ENCODE measurements at regions not wholly inside any gene's neighbourhood (a gene's known extent, or its start where the extent isn't known, plus 50 kb on each side); places are given as distances from the start of the nearest gene placed in this dataset.

DNA sequence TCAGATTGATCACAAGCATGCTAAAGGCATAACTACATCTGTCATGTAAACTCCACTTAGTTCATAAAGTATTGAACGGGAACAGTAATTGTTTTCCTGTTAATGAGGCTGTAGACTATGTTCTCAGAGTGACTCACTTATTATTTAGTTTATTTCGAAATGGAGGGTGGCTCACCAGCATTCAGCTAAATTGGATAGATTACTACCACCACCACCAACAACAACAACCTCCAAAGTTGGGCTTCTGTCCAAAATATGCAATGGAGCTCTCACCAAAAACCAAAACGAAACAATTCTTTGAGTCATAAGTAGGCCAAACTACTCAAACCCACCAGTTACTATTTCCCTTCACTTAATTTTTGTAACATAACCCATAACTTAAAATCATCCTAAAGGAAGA, 127.9 kb upstream of the NRBF2 start:
- TF ChIP-seq, protein P1, sequence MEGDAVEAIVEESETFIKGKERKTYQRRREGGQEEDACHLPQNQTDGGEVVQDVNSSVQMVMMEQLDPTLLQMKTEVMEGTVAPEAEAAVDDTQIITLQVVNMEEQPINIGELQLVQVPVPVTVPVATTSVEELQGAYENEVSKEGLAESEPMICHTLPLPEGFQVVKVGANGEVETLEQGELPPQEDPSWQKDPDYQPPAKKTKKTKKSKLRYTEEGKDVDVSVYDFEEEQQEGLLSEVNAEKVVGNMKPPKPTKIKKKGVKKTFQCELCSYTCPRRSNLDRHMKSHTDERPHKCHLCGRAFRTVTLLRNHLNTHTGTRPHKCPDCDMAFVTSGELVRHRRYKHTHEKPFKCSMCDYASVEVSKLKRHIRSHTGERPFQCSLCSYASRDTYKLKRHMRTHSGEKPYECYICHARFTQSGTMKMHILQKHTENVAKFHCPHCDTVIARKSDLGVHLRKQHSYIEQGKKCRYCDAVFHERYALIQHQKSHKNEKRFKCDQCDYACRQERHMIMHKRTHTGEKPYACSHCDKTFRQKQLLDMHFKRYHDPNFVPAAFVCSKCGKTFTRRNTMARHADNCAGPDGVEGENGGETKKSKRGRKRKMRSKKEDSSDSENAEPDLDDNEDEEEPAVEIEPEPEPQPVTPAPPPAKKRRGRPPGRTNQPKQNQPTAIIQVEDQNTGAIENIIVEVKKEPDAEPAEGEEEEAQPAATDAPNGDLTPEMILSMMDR (conservative IDR thresholded peaks at IDR 0.05), result no peak
- no peak for TF ChIP-seq ZFX (IDR thresholded peaks at IDR 0.05)
- no peak overlapping the region for H3K27ac ChIP-seq

DNA sequence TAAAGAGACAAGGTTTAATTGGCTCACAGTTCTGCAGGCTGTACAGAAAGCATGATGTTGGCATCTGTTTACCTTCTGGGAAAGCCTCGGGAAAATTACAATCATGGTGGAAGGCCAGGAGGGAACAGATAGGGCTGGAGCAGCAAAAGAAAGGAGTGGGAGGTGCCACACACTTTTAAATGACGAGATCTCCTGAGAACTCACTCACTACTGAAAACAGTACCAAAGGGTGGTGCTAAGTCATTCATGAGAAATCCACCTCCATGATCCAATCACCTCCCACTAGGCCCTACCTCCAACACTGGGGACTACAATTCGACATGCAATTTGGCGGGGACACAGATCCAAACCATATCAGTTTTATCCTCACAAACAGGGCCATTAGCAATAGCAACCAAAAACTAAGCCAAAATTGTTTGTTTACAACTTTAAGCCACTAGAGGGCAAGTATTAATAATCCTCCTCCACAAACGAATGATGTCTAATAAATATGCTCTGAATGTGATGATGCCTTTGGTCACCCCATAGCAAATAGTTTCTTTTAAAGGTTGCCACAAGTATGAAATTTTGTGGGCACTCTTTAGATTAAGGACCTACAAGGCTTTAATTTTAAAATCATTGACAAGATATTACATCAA, 129.2 kb upstream of the NRBF2 start:
- no peak overlapping the region for H3K27ac ChIP-seq
- TF ChIP-seq ZFX (IDR thresholded peaks at IDR 0.05), result no peak
- TF ChIP-seq, protein P1 (conservative IDR thresholded peaks at IDR 0.05), result peak; percentile 65

DNA sequence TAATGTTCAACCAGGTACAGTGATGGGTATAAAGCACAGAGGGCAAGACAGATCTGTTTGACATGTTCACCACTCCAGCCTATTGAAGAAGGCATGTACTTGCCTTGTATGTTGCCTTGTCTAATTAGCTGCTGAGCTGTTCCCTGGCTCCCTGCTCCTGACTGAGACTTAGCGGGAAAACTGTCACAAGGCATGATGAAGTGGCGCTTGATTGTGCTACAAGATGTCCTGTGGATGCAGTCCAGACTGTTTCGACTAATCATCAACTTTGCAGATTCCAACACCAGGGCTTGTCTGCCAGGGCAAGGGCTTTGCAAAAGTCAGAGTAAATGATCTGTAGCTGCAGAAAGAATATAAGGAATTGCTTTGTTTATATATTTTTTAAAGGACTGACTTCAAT, 136.2 kb upstream of the NRBF2 start:
- TF ChIP-seq, protein P1 (conservative IDR thresholded peaks at IDR 0.05), result no peak
- no peak for TF ChIP-seq ZFX (IDR thresholded peaks at IDR 0.05)
- no peak overlapping the region for H3K27ac ChIP-seq

DNA sequence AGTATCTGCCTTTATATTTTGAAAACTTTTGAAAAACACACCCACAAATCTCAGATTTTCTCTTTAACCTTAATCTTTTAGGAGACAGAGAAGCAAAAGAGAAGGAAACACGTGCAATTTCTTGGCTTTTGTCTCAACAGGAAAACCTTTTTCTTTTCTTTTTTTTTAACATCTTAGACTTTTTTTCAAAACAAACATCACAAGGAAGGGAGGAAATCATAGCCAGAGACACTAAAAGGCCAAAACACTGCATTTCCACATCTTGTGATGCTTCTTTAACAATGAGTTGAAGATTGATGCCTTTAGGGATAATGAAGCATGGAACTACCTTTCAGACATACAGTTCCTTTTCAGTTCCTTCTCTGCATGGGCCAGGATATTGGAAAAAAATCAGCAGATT, 136.6 kb upstream of the NRBF2 start:
- TF ChIP-seq, protein P1 (conservative IDR thresholded peaks at IDR 0.05), result no peak
- no peak for TF ChIP-seq ZFX (IDR thresholded peaks at IDR 0.05)
- no peak overlapping the region for H3K27ac ChIP-seq

DNA sequence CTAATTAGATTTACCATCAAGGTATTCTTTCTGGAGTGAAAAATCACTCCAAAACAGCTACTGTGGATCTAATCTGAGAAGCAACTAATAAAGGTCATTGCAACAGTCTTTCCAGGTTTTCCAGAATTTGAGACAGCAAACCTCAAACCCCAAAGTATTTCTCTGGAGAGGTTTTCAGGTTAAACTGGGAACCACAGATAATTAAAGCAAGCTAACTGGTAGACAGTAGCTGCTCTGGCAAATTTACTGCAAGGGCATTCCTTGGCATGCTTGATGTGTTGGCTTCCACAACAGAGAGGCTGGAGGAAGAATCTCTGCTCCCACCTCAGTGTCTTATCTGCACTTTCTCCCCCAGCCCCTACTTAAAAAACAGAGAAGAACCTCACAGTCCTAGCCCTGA, 140.0 kb upstream of the NRBF2 start:
- TF ChIP-seq ZFX (IDR thresholded peaks at IDR 0.05), result no peak
- H3K27ac ChIP-seq, result no peak overlapping the region

DNA sequence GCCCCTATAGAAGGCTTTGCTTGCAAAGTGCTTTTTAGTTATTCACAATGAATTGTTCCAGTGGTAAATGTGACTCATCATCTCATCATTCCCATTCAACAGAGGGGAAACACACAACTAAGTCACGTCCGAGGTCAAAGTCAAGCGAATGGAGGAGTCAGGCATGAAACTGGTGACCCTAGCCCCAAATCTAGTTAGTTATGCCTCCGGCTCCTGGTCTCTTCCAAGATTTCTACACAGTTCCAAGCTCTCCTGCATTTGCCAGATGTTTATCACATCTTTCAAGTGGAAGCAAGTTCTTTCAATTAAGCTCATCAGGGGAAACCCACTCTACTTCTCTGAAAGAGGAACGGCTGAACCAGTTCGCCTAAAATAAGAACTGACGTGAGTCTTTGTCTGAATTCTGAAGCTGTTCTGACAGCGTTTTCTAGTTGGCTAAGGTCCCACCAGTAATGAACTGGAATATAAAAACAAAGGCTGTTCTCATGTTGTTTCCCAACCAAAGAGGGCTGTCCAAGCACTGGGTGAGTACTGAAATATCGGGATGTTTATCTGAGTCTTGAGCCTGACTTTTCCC, 140.9 kb upstream of the NRBF2 start:
- TF ChIP-seq, protein P1 (conservative IDR thresholded peaks at IDR 0.05), result no peak
- no peak for TF ChIP-seq ZFX (IDR thresholded peaks at IDR 0.05)
- H3K27ac ChIP-seq, result no peak overlapping the region

DNA sequence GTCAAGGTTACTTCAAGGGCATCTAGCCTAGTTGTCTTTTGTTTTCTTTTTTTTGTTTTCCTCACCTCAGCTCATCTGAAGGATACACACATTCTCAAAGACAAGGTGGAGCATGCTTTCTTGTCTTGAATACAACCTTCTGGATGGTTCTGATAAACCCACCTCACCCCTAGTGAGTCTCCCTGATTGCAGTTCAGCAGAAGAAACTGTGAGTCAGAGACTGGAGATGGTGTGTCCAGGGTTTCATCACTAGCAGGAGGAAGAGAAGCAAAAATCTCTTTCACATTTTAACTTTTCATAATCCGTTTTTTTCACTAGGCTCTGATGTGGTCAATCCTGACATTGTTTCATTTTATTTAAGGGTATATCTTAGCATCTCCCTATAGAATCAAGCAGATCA, 143.0 kb upstream of the NRBF2 start:
- no peak overlapping the region for H3K27ac ChIP-seq
- TF ChIP-seq, protein P1 (conservative IDR thresholded peaks at IDR 0.05), result no peak
- TF ChIP-seq ZFX (IDR thresholded peaks at IDR 0.05), result no peak

Measured in C4-2B (cell line).